SK-N-SH treated with all-trans-retinoic acid at 6 μM for 48 hours (cell line): ENCODE measurements at regions not wholly inside any gene's neighbourhood (a gene's known extent, or its start where the extent isn't known, plus 50 kb on each side); places are given as distances from the start of the nearest gene placed in this dataset.
A peak's percentile ranks its signal among the peaks of the same experiment; 100 is the strongest.

Source experiments
- ATAC-seq: fragments of 200-7000 bp; cut with Tn5 transposase; 3 replicates; pipeline ENCODE4 v1.9.1; 2020; ENCODE audit warnings: mild to moderate bottlenecking, moderate library complexity
- ARNTL ChIP-seq: fragments of 450-650 bp; formaldehyde crosslinking; IDR thresholded peaks from 2 replicates; pipeline ENCODE4 v1.5.0; 2020; ENCODE audit warnings: low read depth, mild to moderate bottlenecking, moderate library complexity, borderline replicate concordance
- CSDC2 ChIP-seq: fragments of 250-450 bp; sonication (Bioruptor Pico); IDR thresholded peaks from 2 replicates; pipeline ENCODE4 v1.5.0; 2020; ENCODE audit warnings: mild to moderate bottlenecking, moderate library complexity
- CSRNP3 ChIP-seq: fragments of 250-450 bp; sonication (Bioruptor Pico); IDR thresholded peaks from 2 replicates; pipeline ENCODE4 v1.5.1; 2021; ENCODE audit warnings: mild to moderate bottlenecking, moderate library complexity
- ESRRG ChIP-seq: fragments of 250-450 bp; sonication (Bioruptor Pico); IDR thresholded peaks from 2 replicates; pipeline ENCODE4 v1.6.1; 2021; ENCODE audit warnings: mild to moderate bottlenecking
- GLIS3 ChIP-seq: fragments of 250-450 bp; sonication (Bioruptor Pico); IDR thresholded peaks from 2 replicates; pipeline ENCODE4 v1.5.0; 2020; ENCODE audit warnings: mild to moderate bottlenecking, moderate library complexity
- ISL1 ChIP-seq: fragments of 250-450 bp; sonication (Bioruptor Pico); IDR thresholded peaks from 2 replicates; pipeline ENCODE4 v2.1.2; 2022; ENCODE audit warnings: mild to moderate bottlenecking, moderate library complexity
- RARB ChIP-seq: fragments of 250-450 bp; sonication (Bioruptor Pico); IDR thresholded peaks from 2 replicates; pipeline ENCODE4 v1.8.0; 2021; ENCODE audit warnings: mild to moderate bottlenecking, moderate library complexity
- ZC3H10 ChIP-seq: fragments of 250-450 bp; sonication (Bioruptor Pico); IDR thresholded peaks from 2 replicates; pipeline ENCODE4 v1.5.1; 2021; ENCODE audit warnings: mild to moderate bottlenecking, moderate library complexity
- ZFP3 ChIP-seq: fragments of 250-450 bp; sonication (Bioruptor Pico); IDR thresholded peaks from 2 replicates; pipeline ENCODE4 v1.5.0; 2020; ENCODE audit warnings: mild to moderate bottlenecking, moderate library complexity
- ZNF565 ChIP-seq: fragments of 450-650 bp; formaldehyde crosslinking; conservative IDR thresholded peaks from 2 replicates; pipeline ENCODE4 v1.5.0; 2020; ENCODE audit warnings: low read depth, mild to moderate bottlenecking, moderate library complexity
- TF ChIP-seq, protein P1 (sequence below): fragments of 250-450 bp; sonication (Bioruptor Pico); IDR thresholded peaks from 2 replicates; pipeline ENCODE4 v1.5.0; 2020; ENCODE audit warnings: mild to moderate bottlenecking, moderate library complexity
- TF ChIP-seq, protein P2 (sequence below): fragments of 250-450 bp; sonication (Bioruptor Pico); IDR thresholded peaks from 2 replicates; pipeline ENCODE4 v1.8.0; 2021; ENCODE audit warnings: low read depth, mild to moderate bottlenecking, moderate library complexity, borderline replicate concordance
- TF ChIP-seq, protein P3 (sequence below): fragments of 250-450 bp; sonication (Bioruptor Pico); IDR thresholded peaks from 2 replicates; pipeline ENCODE4 v1.5.1; 2020; ENCODE audit warnings: low read depth, mild to moderate bottlenecking, moderate library complexity

GRCh38 chr7:130988443-130988842, 254.4 kb upstream of the KLF14 start:
- ATAC-seq = peak; percentile 41

GRCh38 chr7:130989101-130989795, 255.2 kb upstream of the KLF14 start:
- ATAC-seq = peak; percentile 11; the same call in 1 of the 3 replicates
- TF ChIP-seq RARB (CRISPR knock-in tag) = no peak
- no peak for TF ChIP-seq ESRRG (CRISPR knock-in tag)
- no peak for TF ChIP-seq ZNF565 (CRISPR knock-in tag)

More at GRCh38 chr7:130988443-130988842, 254.4 kb upstream of the KLF14 start:
- TF ChIP-seq, protein P1, sequence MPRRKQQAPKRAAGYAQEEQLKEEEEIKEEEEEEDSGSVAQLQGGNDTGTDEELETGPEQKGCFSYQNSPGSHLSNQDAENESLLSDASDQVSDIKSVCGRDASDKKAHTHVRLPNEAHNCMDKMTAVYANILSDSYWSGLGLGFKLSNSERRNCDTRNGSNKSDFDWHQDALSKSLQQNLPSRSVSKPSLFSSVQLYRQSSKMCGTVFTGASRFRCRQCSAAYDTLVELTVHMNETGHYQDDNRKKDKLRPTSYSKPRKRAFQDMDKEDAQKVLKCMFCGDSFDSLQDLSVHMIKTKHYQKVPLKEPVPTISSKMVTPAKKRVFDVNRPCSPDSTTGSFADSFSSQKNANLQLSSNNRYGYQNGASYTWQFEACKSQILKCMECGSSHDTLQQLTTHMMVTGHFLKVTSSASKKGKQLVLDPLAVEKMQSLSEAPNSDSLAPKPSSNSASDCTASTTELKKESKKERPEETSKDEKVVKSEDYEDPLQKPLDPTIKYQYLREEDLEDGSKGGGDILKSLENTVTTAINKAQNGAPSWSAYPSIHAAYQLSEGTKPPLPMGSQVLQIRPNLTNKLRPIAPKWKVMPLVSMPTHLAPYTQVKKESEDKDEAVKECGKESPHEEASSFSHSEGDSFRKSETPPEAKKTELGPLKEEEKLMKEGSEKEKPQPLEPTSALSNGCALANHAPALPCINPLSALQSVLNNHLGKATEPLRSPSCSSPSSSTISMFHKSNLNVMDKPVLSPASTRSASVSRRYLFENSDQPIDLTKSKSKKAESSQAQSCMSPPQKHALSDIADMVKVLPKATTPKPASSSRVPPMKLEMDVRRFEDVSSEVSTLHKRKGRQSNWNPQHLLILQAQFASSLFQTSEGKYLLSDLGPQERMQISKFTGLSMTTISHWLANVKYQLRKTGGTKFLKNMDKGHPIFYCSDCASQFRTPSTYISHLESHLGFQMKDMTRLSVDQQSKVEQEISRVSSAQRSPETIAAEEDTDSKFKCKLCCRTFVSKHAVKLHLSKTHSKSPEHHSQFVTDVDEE = no peak
- TF ChIP-seq ESRRG (CRISPR knock-in tag) (no peak), CSDC2 (no peak), GLIS3 (CRISPR knock-in tag) (no peak), ZFP3 (CRISPR knock-in tag) (no peak; the same call in 1 of the 2 replicates), ARNTL (CRISPR knock-in tag) (no peak), CSRNP3 (no peak), ZC3H10 (CRISPR knock-in tag) (no peak)
- TF ChIP-seq, protein P2, sequence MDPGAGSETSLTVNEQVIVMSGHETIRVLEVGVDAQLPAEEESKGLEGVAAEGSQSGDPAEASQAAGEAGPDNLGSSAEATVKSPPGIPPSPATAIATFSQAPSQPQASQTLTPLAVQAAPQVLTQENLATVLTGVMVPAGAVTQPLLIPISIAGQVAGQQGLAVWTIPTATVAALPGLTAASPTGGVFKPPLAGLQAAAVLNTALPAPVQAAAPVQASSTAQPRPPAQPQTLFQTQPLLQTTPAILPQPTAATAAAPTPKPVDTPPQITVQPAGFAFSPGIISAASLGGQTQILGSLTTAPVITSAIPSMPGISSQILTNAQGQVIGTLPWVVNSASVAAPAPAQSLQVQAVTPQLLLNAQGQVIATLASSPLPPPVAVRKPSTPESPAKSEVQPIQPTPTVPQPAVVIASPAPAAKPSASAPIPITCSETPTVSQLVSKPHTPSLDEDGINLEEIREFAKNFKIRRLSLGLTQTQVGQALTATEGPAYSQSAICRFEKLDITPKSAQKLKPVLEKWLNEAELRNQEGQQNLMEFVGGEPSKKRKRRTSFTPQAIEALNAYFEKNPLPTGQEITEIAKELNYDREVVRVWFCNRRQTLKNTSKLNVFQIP (CRISPR knock-in tag) = no peak
- TF ChIP-seq, protein P3, sequence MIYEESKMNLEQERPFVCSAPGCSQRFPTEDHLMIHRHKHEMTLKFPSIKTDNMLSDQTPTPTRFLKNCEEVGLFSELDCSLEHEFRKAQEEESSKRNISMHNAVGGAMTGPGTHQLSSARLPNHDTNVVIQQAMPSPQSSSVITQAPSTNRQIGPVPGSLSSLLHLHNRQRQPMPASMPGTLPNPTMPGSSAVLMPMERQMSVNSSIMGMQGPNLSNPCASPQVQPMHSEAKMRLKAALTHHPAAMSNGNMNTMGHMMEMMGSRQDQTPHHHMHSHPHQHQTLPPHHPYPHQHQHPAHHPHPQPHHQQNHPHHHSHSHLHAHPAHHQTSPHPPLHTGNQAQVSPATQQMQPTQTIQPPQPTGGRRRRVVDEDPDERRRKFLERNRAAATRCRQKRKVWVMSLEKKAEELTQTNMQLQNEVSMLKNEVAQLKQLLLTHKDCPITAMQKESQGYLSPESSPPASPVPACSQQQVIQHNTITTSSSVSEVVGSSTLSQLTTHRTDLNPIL (CRISPR knock-in tag) = no peak

- TF ChIP-seq CSRNP3 = no peak
- TF ChIP-seq ZC3H10 (CRISPR knock-in tag) = no peak
- no peak for TF ChIP-seq ARNTL (CRISPR knock-in tag)
- no peak for TF ChIP-seq ISL1
- TF ChIP-seq ZNF565 (CRISPR knock-in tag) = no peak
- TF ChIP-seq, protein P1 = no peak
- no peak for TF ChIP-seq ZFP3 (CRISPR knock-in tag)
- TF ChIP-seq ESRRG (CRISPR knock-in tag) = no peak
- ATAC-seq = no peak
Observed at GRCh38 chr7:130990178-130990832, 256.3 kb upstream of the KLF14 start.
